ENCODE measurements at regions not wholly inside any gene's neighbourhood (a gene's known extent, or its start where the extent isn't known, plus 50 kb on each side); places are given as distances from the start of the nearest gene placed in this dataset.

DNA sequence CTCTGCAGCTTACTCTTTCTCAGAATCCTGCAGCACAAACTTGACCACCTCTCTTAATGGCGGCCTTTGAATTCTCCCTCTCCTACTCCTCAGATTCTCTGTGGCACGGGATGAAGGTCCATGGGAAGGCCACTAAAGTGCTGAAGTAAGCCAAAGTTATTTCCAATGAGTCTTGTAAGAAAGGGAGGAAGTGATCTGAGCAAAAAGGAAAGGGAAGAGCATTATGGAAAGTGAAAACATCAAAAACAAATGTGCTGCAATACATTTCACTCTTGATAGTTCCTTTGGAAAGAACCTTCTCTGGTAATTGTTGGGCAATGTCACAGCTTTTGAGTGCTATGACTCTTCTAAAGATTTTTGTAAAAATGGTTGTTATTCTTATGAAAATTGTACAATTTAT is 54.3 kb upstream of the CAMK2D start:
- DNase-seq (ENCODE audit: low read depth), result no peak
- no peak overlapping the region for H3K4me3 ChIP-seq (ENCODE audit: low read depth, low read length)
- TF ChIP-seq, protein P1, sequence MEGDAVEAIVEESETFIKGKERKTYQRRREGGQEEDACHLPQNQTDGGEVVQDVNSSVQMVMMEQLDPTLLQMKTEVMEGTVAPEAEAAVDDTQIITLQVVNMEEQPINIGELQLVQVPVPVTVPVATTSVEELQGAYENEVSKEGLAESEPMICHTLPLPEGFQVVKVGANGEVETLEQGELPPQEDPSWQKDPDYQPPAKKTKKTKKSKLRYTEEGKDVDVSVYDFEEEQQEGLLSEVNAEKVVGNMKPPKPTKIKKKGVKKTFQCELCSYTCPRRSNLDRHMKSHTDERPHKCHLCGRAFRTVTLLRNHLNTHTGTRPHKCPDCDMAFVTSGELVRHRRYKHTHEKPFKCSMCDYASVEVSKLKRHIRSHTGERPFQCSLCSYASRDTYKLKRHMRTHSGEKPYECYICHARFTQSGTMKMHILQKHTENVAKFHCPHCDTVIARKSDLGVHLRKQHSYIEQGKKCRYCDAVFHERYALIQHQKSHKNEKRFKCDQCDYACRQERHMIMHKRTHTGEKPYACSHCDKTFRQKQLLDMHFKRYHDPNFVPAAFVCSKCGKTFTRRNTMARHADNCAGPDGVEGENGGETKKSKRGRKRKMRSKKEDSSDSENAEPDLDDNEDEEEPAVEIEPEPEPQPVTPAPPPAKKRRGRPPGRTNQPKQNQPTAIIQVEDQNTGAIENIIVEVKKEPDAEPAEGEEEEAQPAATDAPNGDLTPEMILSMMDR (conservative IDR thresholded peaks at IDR 0.05; ENCODE audit: low read depth, low read length), result no peak

DNA sequence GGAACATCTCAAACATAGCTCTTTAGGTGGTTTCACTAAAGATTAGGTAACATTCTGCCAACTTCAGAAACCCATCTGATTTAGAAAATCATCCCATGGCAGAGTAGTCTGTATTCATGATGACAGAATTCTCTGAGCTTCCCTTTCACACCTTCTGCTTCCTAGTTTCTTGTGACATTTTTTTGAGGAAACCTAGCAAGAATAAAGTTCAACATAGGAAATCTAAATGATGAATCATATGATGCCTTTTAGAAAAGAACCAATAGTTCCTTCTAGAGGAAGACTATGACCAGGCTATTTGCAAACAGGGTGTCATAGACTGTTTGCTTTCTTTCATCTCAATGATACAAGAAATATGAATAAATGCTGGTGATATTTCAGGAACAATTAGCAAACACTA is 49.8 kb upstream of the CAMK2D start:
- no peak for DNase-seq (ENCODE audit: low read depth)
- TF ChIP-seq, protein P1 (conservative IDR thresholded peaks at IDR 0.05; ENCODE audit: low read depth, low read length), result no peak
- no peak overlapping the region for H3K4me3 ChIP-seq (ENCODE audit: low read depth, low read length)
